ENCODE measurements at regions not wholly inside any gene's neighbourhood (a gene's known extent, or its start where the extent isn't known, plus 50 kb on each side); places are given as distances from the start of the nearest gene placed in this dataset.

- Mint-ChIP-seq H3K36me3 (ENCODE audit: insufficient read depth) (no peaks in the 10 kb centered on the region), H3K9me3 (no peaks in the 10 kb centered on the region), H3K4me3 (no peak overlapping the region), H3K27ac (ENCODE audit: low read depth) (no peak overlapping the region), H3K4me1 (no peaks in the 10 kb centered on the region), H3K27me3 (no peaks in the 10 kb centered on the region)
- DNase-seq (ENCODE audit: low spot score in 2 of 2) (no peak), ATAC-seq (replicated peaks; ENCODE audit: extremely low read depth, poor library complexity, severe bottlenecking) (no peak)
These were observed 360.8 kb downstream of the TNS1 start for GRCh38 chr2:217641960-217642359.

GRCh38 chr2:217639481-217639880 is 363.3 kb downstream of the TNS1 start:
- Mint-ChIP-seq H3K4me1 (no peaks in the 10 kb centered on the region), H3K4me3 (no peak overlapping the region), H3K36me3 (ENCODE audit: insufficient read depth) (no peaks in the 10 kb centered on the region), H3K27ac (ENCODE audit: low read depth) (no peak overlapping the region), H3K27me3 (no peaks in the 10 kb centered on the region), H3K9me3 (no peaks in the 10 kb centered on the region)
- ATAC-seq (replicated peaks; ENCODE audit: extremely low read depth, poor library complexity, severe bottlenecking) = no peak
- no peak for DNase-seq (ENCODE audit: low spot score in 2 of 2)

GRCh38 chr2:217638533-217638932 is 364.3 kb downstream of the TNS1 start:
- Mint-ChIP-seq H3K36me3 (ENCODE audit: insufficient read depth) (no peaks in the 10 kb centered on the region), H3K27me3 (no peaks in the 10 kb centered on the region), H3K27ac (ENCODE audit: low read depth) (no peak overlapping the region), H3K4me1 (no peaks in the 10 kb centered on the region), H3K4me3 (no peak overlapping the region), H3K9me3 (no peaks in the 10 kb centered on the region)
- no peak for ATAC-seq (replicated peaks; ENCODE audit: extremely low read depth, poor library complexity, severe bottlenecking)
- no peak for DNase-seq (ENCODE audit: low spot score in 2 of 2)

GRCh38 chr2:217638031-217638430 is 364.8 kb downstream of the TNS1 start:
- Mint-ChIP-seq H3K4me3 (no peak overlapping the region), H3K27me3 (no peaks in the 10 kb centered on the region), H3K27ac (ENCODE audit: low read depth) (no peak overlapping the region), H3K9me3 (no peaks in the 10 kb centered on the region), H3K4me1 (no peaks in the 10 kb centered on the region), H3K36me3 (ENCODE audit: insufficient read depth) (no peaks in the 10 kb centered on the region)
- DNase-seq (ENCODE audit: low spot score in 2 of 2) (no peak), ATAC-seq (replicated peaks; ENCODE audit: extremely low read depth, poor library complexity, severe bottlenecking) (no peak)

GRCh38 chr2:217636991-217637561 is 365.7 kb downstream of the TNS1 start:
- Mint-ChIP-seq H3K9me3 (no peaks in the 10 kb centered on the region), H3K4me3 (no peak overlapping the region), H3K27ac (ENCODE audit: low read depth) (no peak overlapping the region), H3K4me1 (no peaks in the 10 kb centered on the region), H3K27me3 (no peaks in the 10 kb centered on the region), H3K36me3 (ENCODE audit: insufficient read depth) (no peaks in the 10 kb centered on the region)
- DNase-seq (ENCODE audit: low spot score in 2 of 2) (no peak), ATAC-seq (replicated peaks; ENCODE audit: extremely low read depth, poor library complexity, severe bottlenecking) (no peak)

- no peaks in the 10 kb centered on the region for H3K27me3 Mint-ChIP-seq
- H3K4me3 Mint-ChIP-seq = no peak overlapping the region
- no peak overlapping the region for H3K27ac Mint-ChIP-seq (ENCODE audit: low read depth)
- H3K9me3 Mint-ChIP-seq = no peaks in the 10 kb centered on the region
- no peak for ATAC-seq (replicated peaks; ENCODE audit: extremely low read depth, poor library complexity, severe bottlenecking)
- H3K4me1 Mint-ChIP-seq = no peaks in the 10 kb centered on the region
- DNase-seq (ENCODE audit: low spot score in 2 of 2) = no peak
- H3K36me3 Mint-ChIP-seq (ENCODE audit: insufficient read depth) = no peaks in the 10 kb centered on the region
These were observed 366.2 kb downstream of the TNS1 start for GRCh38 chr2:217636578-217636977.

- H3K9me3 Mint-ChIP-seq = no peaks in the 10 kb centered on the region
- no peak overlapping the region for H3K27ac Mint-ChIP-seq (ENCODE audit: low read depth)
- ATAC-seq (replicated peaks; ENCODE audit: extremely low read depth, poor library complexity, severe bottlenecking) (no peak), DNase-seq (ENCODE audit: low spot score in 2 of 2) (no peak)
- H3K4me3 Mint-ChIP-seq = no peak overlapping the region
- no peaks in the 10 kb centered on the region for H3K27me3 Mint-ChIP-seq
- no peaks in the 10 kb centered on the region for H3K4me1 Mint-ChIP-seq
- H3K36me3 Mint-ChIP-seq (ENCODE audit: insufficient read depth) = no peaks in the 10 kb centered on the region
These were observed 367.9 kb downstream of the TNS1 start for GRCh38 chr2:217634871-217635270.

- DNase-seq (ENCODE audit: low spot score in 2 of 2) (no peak), ATAC-seq (replicated peaks; ENCODE audit: extremely low read depth, poor library complexity, severe bottlenecking) (no peak)
- H3K4me3 Mint-ChIP-seq = no peak overlapping the region
- H3K36me3 Mint-ChIP-seq (ENCODE audit: insufficient read depth) = no peaks in the 10 kb centered on the region
- no peaks in the 10 kb centered on the region for H3K4me1 Mint-ChIP-seq
- H3K27ac Mint-ChIP-seq (ENCODE audit: low read depth) = no peak overlapping the region
- H3K27me3 Mint-ChIP-seq = no peaks in the 10 kb centered on the region
- no peaks in the 10 kb centered on the region for H3K9me3 Mint-ChIP-seq
These were observed 370.8 kb downstream of the TNS1 start for GRCh38 chr2:217632043-217632442.

GRCh38 chr2:217631115-217631514 is 371.7 kb downstream of the TNS1 start:
- Mint-ChIP-seq H3K36me3 (ENCODE audit: insufficient read depth) (no peaks in the 10 kb centered on the region), H3K9me3 (no peaks in the 10 kb centered on the region), H3K27ac (ENCODE audit: low read depth) (no peak overlapping the region), H3K4me3 (no peak overlapping the region), H3K27me3 (no peaks in the 10 kb centered on the region), H3K4me1 (no peaks in the 10 kb centered on the region)
- DNase-seq (ENCODE audit: low spot score in 2 of 2) = no peak
- no peak for ATAC-seq (replicated peaks; ENCODE audit: extremely low read depth, poor library complexity, severe bottlenecking)

GRCh38 chr2:217629347-217629746 is 373.4 kb downstream of the TNS1 start:
- DNase-seq (ENCODE audit: low spot score in 2 of 2) = no peak

GRCh38 chr2:217628061-217628460 is 374.7 kb downstream of the TNS1 start:
- H3K4me1 Mint-ChIP-seq = no peaks in the 10 kb centered on the region
- ATAC-seq (replicated peaks; ENCODE audit: extremely low read depth, poor library complexity, severe bottlenecking) (no peak), DNase-seq (ENCODE audit: low spot score in 2 of 2) (no peak)
- no peak overlapping the region for H3K4me3 Mint-ChIP-seq
- peaks cover 1% of the 10 kb centered on the region for H3K36me3 Mint-ChIP-seq (ENCODE audit: insufficient read depth)
- no peaks in the 10 kb centered on the region for H3K9me3 Mint-ChIP-seq
- no peaks in the 10 kb centered on the region for H3K27me3 Mint-ChIP-seq
- H3K27ac Mint-ChIP-seq (ENCODE audit: low read depth) = no peak overlapping the region

More at GRCh38 chr2:217629347-217629746, 373.4 kb downstream of the TNS1 start:
- Mint-ChIP-seq H3K27me3 (no peaks in the 10 kb centered on the region), H3K9me3 (no peaks in the 10 kb centered on the region), H3K27ac (ENCODE audit: low read depth) (no peak overlapping the region), H3K36me3 (ENCODE audit: insufficient read depth) (no peaks in the 10 kb centered on the region), H3K4me1 (no peaks in the 10 kb centered on the region), H3K4me3 (no peak overlapping the region)
- ATAC-seq (replicated peaks; ENCODE audit: extremely low read depth, poor library complexity, severe bottlenecking) = no peak

- H3K4me3 Mint-ChIP-seq = no peak overlapping the region
- no peaks in the 10 kb centered on the region for H3K27me3 Mint-ChIP-seq
- peaks cover 1% of the 10 kb centered on the region for H3K36me3 Mint-ChIP-seq (ENCODE audit: insufficient read depth)
- no peak for DNase-seq (ENCODE audit: low spot score in 2 of 2)
- no peak overlapping the region for H3K27ac Mint-ChIP-seq (ENCODE audit: low read depth)
- H3K4me1 Mint-ChIP-seq = no peaks in the 10 kb centered on the region
- no peaks in the 10 kb centered on the region for H3K9me3 Mint-ChIP-seq
- ATAC-seq (replicated peaks; ENCODE audit: extremely low read depth, poor library complexity, severe bottlenecking) = no peak
These were observed 375.9 kb downstream of the TNS1 start for GRCh38 chr2:217626926-217627325.

GRCh38 chr2:217625557-217626169 is 377.1 kb downstream of the TNS1 start:
- no peak overlapping the region for H3K4me3 Mint-ChIP-seq
- DNase-seq (ENCODE audit: low spot score in 2 of 2) (no peak), ATAC-seq (replicated peaks; ENCODE audit: extremely low read depth, poor library complexity, severe bottlenecking) (no peak)
- H3K4me1 Mint-ChIP-seq = no peaks in the 10 kb centered on the region
- H3K36me3 Mint-ChIP-seq (ENCODE audit: insufficient read depth) = peaks cover 1% of the 10 kb centered on the region
- H3K27ac Mint-ChIP-seq (ENCODE audit: low read depth) = no peak overlapping the region
- no peaks in the 10 kb centered on the region for H3K27me3 Mint-ChIP-seq
- no peaks in the 10 kb centered on the region for H3K9me3 Mint-ChIP-seq
